Spleen (tissue), 11 donors: ENCODE measurements at regions not wholly inside any gene's neighbourhood (a gene's known extent, or its start where the extent isn't known, plus 50 kb on each side); places are given as distances from the start of the nearest gene placed in this dataset.

Experiments used
- DNase-seq: peaks from one replicate; pipeline ENCODE4 v3.0.0-alpha.2; 2020
- H3K27ac ChIP-seq, 8 donors: fragments of 200-600 bp; sonication (generic) in 7 of 8; 1 replicate in 4 of 8; 2 replicates in 4 of 8; pipeline versions ENCODE4 v1.5.0 to v1.8.0; 2016 to 2021; ENCODE audit warnings: inconsistent platforms in 4 of 8, mild to moderate bottlenecking in 4 of 8, moderate library complexity in 1 of 8
- H3K27me3 ChIP-seq, 7 donors: fragments of 200-600 bp; sonication (generic) in 6 of 7; replicated peaks in 1 of 7; 1 replicate in 4 of 7; 2 replicates in 3 of 7; pipeline versions ENCODE4 v1.5.0 to v1.8.0; 2016 to 2021; ENCODE audit warnings: inconsistent platforms in 3 of 7, mild to moderate bottlenecking in 1 of 7
- H3K36me3 ChIP-seq, 6 donors: fragments of 200-600 bp; sonication (generic) in 5 of 6; 1 replicate in 4 of 6; 2 replicates in 2 of 6; pipeline versions ENCODE4 v1.5.0 to v1.8.0; 2016 to 2021; ENCODE audit warnings: inconsistent platforms in 2 of 6
- H3K4me1 ChIP-seq, 6 donors: fragments of 200-600 bp; sonication (generic) in 5 of 6; 1 replicate in 3 of 6; 2 replicates in 3 of 6; pipeline versions ENCODE4 v1.5.0 to v1.8.0; 2016 to 2021; ENCODE audit warnings: inconsistent platforms in 3 of 6
- H3K4me3 ChIP-seq, 8 donors: fragments of 200-600 bp; sonication (generic) in 7 of 8; 1 replicate in 4 of 8; 2 replicates in 4 of 8; pipeline versions ENCODE4 v1.5.0 to v1.8.0; 2016 to 2021; ENCODE audit warnings: inconsistent platforms in 4 of 8, mild to moderate bottlenecking in 4 of 8, moderate library complexity in 2 of 8
- H3K9me3 ChIP-seq, 8 donors: fragments of 200-600 bp; sonication (generic) in 7 of 8; 1 replicate in 4 of 8; 2 replicates in 4 of 8; pipeline versions ENCODE4 v1.5.0 to v1.8.0; 2016 to 2021; ENCODE audit warnings: inconsistent platforms in 4 of 8
- POLR2A ChIP-seq, 3 donors: fragments of 450-650 bp; IDR thresholded peaks; one replicate each; pipeline ENCODE4 v1.5.1; 2017; ENCODE audit warnings: antibody characterized with exemption in 3 of 3, mild to moderate bottlenecking in 1 of 3
- POLR2AphosphoS5 ChIP-seq, 3 donors: sonication (generic); formaldehyde crosslinking; IDR thresholded peaks; one replicate each; pipeline ENCODE4 v1.5.1; 2017; ENCODE audit warnings: antibody characterized with exemption in 3 of 3
- WGBS, 5 donors: extraction: QIAGEN DNeasy Blood & Tissue Kit in 3 of 5; methylation state at CpG; one replicate each; pipeline versions ENCODE4 v1.1.5 to v1.1.7; 2013 to 2018; 5-methylcytosine and 5-hydroxymethylcytosine counted together
- intact Hi-C: fragments of 100-400 bp; cut with DNase I; formaldehyde crosslinking; loops from one replicate; pipeline ENCODE4 v1.15.0; 2023; ENCODE audit warnings: low total_unique reads
- TF ChIP-seq, protein P1 (sequence below), 11 experiments: fragments of 200-600 bp in 7 of 11; fragments of 450-650 bp in 4 of 11; sonication (generic) in 4 of 11; IDR thresholded peaks in 8 of 11; conservative IDR thresholded peaks in 3 of 11; 1 replicate in 7 of 11; 2 replicates in 4 of 11; pipeline versions ENCODE4 v1.4.0 to v1.8.0; 2016 to 2021; ENCODE audit warnings: antibody characterized with exemption in 11 of 11, inconsistent platforms in 4 of 11, mild to moderate bottlenecking in 1 of 11
- donor health status: healthy with polysubstance abuse.
- donor health status: DM: no; HTN: no; CAD: no; lungs with moderate emphysema.
- donor health status: DM: no; HTN: no; CAD: no.
- donor health status: Bipolar disorder and iron deficiency.
- donor health status: healthy.
- donor health status: DM: no; HTN: no; CAD: no.
- donor health status: DM: yes; HTN: yes; CAD: no.

DNA sequence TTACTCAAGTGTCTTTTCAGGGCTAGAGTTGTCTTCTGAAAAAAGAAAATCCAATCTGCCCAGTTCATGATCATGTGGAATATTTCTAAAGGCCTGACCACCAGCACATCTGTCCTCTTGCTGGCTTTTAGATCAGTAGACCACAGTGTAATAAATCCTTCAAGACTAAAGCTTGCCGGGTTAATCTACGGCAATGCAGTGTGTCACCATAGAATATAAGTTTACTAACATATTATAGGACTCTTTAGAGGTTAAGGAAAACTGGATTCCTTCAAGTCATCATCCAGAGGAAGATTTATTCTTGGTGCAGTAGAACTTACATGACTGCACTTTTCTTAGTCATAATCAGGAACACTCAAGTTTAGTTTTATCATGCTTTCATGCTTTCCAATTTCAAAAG, 349.5 kb downstream of the SEMA3D start:
- DNase-seq, result no peak
- no peaks in the 10 kb centered on the region for H3K36me3 ChIP-seq
- intact Hi-C loops, result no loop called here
- WGBS, 5 donors, result 48 to 62% (median 53%) methylated on average over 2 of the region's 2 CpGs
- TF ChIP-seq POLR2A (IDR thresholded peaks at IDR 0.05), result no peak
- TF ChIP-seq, protein P1, sequence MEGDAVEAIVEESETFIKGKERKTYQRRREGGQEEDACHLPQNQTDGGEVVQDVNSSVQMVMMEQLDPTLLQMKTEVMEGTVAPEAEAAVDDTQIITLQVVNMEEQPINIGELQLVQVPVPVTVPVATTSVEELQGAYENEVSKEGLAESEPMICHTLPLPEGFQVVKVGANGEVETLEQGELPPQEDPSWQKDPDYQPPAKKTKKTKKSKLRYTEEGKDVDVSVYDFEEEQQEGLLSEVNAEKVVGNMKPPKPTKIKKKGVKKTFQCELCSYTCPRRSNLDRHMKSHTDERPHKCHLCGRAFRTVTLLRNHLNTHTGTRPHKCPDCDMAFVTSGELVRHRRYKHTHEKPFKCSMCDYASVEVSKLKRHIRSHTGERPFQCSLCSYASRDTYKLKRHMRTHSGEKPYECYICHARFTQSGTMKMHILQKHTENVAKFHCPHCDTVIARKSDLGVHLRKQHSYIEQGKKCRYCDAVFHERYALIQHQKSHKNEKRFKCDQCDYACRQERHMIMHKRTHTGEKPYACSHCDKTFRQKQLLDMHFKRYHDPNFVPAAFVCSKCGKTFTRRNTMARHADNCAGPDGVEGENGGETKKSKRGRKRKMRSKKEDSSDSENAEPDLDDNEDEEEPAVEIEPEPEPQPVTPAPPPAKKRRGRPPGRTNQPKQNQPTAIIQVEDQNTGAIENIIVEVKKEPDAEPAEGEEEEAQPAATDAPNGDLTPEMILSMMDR (IDR thresholded peaks at IDR 0.05 in 8 of 11, conservative IDR thresholded peaks at IDR 0.05 in 3 of 11), result no peak
- TF ChIP-seq POLR2AphosphoS5 (IDR thresholded peaks at IDR 0.05), result no peak
- H3K9me3 ChIP-seq, result no peaks in the 10 kb centered on the region
- H3K27me3 ChIP-seq, result no peaks in the 10 kb centered on the region
- H3K27ac ChIP-seq, result no peak overlapping the region
- H3K4me1 ChIP-seq, result no peaks in the 10 kb centered on the region
- no peak overlapping the region for H3K4me3 ChIP-seq

DNA sequence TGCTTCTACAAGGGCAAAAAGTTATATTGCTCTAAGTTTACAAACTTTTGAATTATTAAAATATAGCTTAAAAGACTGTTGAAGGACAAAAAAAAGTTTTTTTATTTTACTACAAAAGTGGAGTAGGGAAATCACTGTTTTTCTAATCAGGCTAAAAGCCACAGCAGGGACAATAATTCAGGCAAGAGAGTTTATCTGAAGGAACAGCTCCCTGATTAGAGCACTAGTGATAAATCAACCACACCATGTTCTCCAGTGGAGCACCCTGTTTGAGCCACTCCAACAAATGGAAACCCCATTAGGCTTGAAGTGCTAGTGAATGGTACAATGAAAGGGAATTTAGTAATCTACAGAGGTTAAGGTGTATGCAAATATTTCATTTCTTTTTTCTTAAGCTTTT, 357.1 kb downstream of the SEMA3D start:
- Histone ChIP-seq H3K27ac (no peak overlapping the region), H3K4me3 (no peak overlapping the region), H3K4me1 (no peaks in the 10 kb centered on the region), H3K9me3 (no peaks in the 10 kb centered on the region), H3K36me3 (no peaks in the 10 kb centered on the region), H3K27me3 (no peaks in the 10 kb centered on the region)
- intact Hi-C loops, result no loop called here
- DNase-seq, result no peak
- no peak for TF ChIP-seq POLR2AphosphoS5 (IDR thresholded peaks at IDR 0.05)

DNA sequence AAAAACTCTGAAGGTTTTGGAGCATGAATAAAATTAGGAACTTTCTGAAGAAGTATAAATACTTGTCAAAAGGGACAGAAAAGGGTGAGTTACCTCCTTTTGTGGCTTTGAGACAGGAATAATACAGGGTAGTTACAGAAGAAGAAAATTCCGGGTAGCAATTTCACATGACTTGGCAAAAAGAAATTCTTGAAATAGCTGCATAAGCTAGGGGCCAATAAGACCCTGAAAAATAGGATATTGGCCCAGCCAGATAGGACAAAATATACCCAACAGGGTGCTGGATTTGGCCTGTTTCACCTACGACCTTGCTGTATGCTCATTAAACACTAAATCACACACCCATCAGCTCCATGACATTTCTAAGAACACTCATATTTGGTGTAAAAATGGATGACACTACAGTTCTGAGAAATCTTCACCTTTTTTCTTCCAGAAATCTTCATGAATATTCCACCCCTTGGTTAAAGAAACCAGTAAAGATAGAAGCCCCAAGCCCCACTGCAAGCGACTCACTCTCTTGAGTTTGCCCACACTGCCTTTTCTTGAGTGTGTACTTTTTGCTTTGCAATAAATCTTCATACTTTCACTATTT, 362.7 kb downstream of the SEMA3D start:
- DNase-seq, result no peak
- H3K27ac ChIP-seq, result no peak overlapping the region
- H3K4me3 ChIP-seq, result no peak overlapping the region
- intact Hi-C loops, result no loop called here
- peaks cover 0 to 5% (median 0%) of the 10 kb centered on the region in 8 donors for H3K9me3 ChIP-seq
- H3K4me1 ChIP-seq, result no peaks in the 10 kb centered on the region
- no peaks in the 10 kb centered on the region for H3K27me3 ChIP-seq
- 59 to 75% (median 68%) methylated on average over 3 of the region's 3 CpGs for WGBS, 5 donors
- no peak for TF ChIP-seq POLR2A (IDR thresholded peaks at IDR 0.05)
- no peak for TF ChIP-seq POLR2AphosphoS5 (IDR thresholded peaks at IDR 0.05)
- TF ChIP-seq, protein P1 (IDR thresholded peaks at IDR 0.05 in 8 of 11, conservative IDR thresholded peaks at IDR 0.05 in 3 of 11), result no peak
- no peaks in the 10 kb centered on the region for H3K36me3 ChIP-seq

DNA sequence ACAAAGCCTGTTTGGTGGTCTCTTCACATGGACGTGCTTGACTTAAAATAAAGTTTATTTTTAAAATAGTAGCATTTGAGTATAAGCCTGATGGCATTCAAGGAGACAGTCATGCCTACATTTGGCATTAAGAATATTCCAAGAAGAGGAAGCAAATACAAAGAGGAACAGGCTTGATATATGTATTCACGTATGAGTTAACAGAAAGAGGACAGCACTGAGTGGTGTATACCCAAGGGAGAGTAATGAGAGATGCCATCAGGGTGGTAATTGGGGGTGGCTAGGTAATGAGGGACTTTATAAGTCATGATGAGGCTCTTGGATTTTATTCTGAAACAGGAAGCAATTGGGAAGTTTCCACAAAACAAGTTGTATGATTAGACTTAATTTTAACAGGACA, 363.3 kb downstream of the SEMA3D start:
- WGBS, 5 donors, result 47 to 67% (median 55%) methylated on average over 2 of the region's 2 CpGs
- intact Hi-C loops, result no loop called here

More for the DNA sequence above, 363.3 kb downstream of the SEMA3D start:
- Histone ChIP-seq H3K27ac (no peak overlapping the region), H3K36me3 (no peaks in the 10 kb centered on the region), H3K27me3 (no peaks in the 10 kb centered on the region), H3K9me3 (peaks cover 0 to 5% (median 0%) of the 10 kb centered on the region in 8 donors), H3K4me3 (no peak overlapping the region), H3K4me1 (no peaks in the 10 kb centered on the region)
- DNase-seq, result no peak
- TF ChIP-seq, protein P1 (IDR thresholded peaks at IDR 0.05 in 8 of 11, conservative IDR thresholded peaks at IDR 0.05 in 3 of 11), result no peak
- TF ChIP-seq POLR2AphosphoS5 (IDR thresholded peaks at IDR 0.05) (no peak), POLR2A (IDR thresholded peaks at IDR 0.05) (no peak)
